HFFc6 (cell line): ENCODE measurements at regions not wholly inside any gene's neighbourhood (a gene's known extent, or its start where the extent isn't known, plus 50 kb on each side); places are given as distances from the start of the nearest gene placed in this dataset.

ENCODE experiments used
- DNase-seq: peaks from one replicate; pipeline ENCODE4 v3.0.0-alpha.2; 2018
- H3K27ac Mint-ChIP-seq: 2 replicates; pipeline ENCODE4 v1.8.0; 2020; ENCODE audit warnings: mild to moderate bottlenecking, mixed read lengths
- H3K27me3 Mint-ChIP-seq: 2 replicates; pipeline ENCODE4 v1.8.0; 2021; ENCODE audit warnings: mild to moderate bottlenecking, moderate library complexity, mixed read lengths; ENCODE audit not compliant: insufficient read depth
- H3K36me3 Mint-ChIP-seq: 2 replicates; pipeline ENCODE4 v1.8.0; 2021; ENCODE audit warnings: low read depth, mixed read lengths
- H3K4me1 Mint-ChIP-seq: 2 replicates; pipeline ENCODE4 v1.8.0; 2020; ENCODE audit warnings: low read depth, mixed read lengths
- H3K4me3 Mint-ChIP-seq: 2 replicates; pipeline ENCODE4 v1.8.0; 2020; ENCODE audit warnings: mild to moderate bottlenecking, moderate library complexity, mixed read lengths
- H3K9me3 Mint-ChIP-seq: 2 replicates; pipeline ENCODE4 v1.8.0; 2020; ENCODE audit warnings: mild to moderate bottlenecking, mixed read lengths
- CTCF ChIP-seq: fragments of 200-600 bp; sonication (generic); IDR thresholded peaks from 2 replicates; pipeline ENCODE4 v1.5.0; 2021; ENCODE audit warnings: antibody characterized with exemption, mild to moderate bottlenecking

DNA sequence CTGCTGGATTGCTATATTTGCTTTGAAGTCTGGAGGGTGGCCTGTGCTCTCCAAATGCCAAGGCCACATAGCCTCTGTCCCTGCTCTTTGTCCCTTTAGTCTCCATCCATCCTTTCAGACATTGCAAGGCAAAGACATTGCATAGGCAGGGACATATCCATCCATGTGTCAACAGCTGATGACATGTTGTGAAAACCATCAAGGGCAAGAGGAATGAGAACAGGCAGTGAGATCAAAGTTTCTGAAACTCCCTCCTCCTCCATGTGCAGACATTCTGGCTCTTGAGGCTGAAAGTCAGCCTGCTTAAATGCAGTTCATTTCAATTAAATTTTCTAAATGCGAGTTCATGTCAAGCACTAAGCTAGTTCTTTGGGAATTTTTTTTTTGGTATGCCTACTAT, 135.2 kb upstream of the CTNNB1 start:
- Mint-ChIP-seq H3K36me3 (no peaks in the 10 kb centered on the region), H3K27me3 (no peaks in the 10 kb centered on the region; the same call in 1 of the 2 replicates), H3K4me3 (no peak overlapping the region), H3K27ac (no peak overlapping the region), H3K4me1 (no peaks in the 10 kb centered on the region), H3K9me3 (peaks cover 26% of the 10 kb centered on the region)
- no peak for TF ChIP-seq CTCF
- DNase-seq, result no peak

DNA sequence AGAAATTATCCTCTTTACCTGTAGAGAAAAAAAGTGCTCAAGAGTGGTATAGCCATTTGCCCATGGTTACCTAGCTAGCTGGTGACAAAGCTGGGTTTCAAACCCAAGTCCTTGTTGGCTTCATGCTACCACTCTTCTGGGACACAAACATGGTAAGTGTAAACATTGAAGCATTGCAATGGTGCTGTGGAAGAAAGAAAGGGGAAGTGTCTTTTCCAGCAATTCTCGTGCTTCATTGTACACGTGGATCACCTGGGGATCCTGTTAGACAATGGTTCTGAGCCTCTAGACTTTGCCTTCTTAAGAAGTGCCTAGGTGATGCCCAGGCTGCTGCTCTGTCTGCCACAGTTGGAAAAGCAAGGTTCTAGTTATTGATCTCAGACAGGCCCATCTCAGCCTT, 134.8 kb upstream of the CTNNB1 start:
- H3K27me3 Mint-ChIP-seq, result no peaks in the 10 kb centered on the region; the same call in 1 of the 2 replicates
- H3K4me1 Mint-ChIP-seq, result no peaks in the 10 kb centered on the region
- DNase-seq, result no peak
- H3K9me3 Mint-ChIP-seq, result peaks cover 26% of the 10 kb centered on the region
- no peaks in the 10 kb centered on the region for H3K36me3 Mint-ChIP-seq
- no peak for TF ChIP-seq CTCF
- H3K4me3 Mint-ChIP-seq, result no peak overlapping the region
- H3K27ac Mint-ChIP-seq, result no peak overlapping the region

DNA sequence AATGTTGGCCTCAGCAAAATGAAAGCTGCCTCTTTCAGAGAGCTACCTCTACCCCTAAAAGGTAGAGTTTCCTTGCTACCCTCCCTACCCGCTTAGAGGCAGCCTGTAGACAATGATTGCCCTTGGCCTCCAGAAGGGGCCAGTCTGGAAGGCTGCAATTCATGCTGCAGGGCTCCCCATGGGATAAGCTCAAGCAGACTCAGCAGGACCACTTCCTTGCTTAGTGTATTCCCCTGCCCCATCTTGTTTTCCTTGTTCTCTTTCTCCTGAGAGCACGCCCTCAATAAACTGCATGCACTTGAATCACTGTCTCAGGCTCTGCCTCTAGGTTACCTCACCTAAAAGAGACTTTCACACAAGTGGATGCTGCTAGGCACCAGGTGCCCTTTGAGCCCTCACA, 134.0 kb upstream of the CTNNB1 start:
- no peak overlapping the region for H3K27ac Mint-ChIP-seq
- no peaks in the 10 kb centered on the region for H3K36me3 Mint-ChIP-seq
- H3K4me1 Mint-ChIP-seq, result no peaks in the 10 kb centered on the region
- H3K4me3 Mint-ChIP-seq, result no peak overlapping the region
- H3K9me3 Mint-ChIP-seq, result peaks cover 26% of the 10 kb centered on the region
- no peak for DNase-seq
- no peaks in the 10 kb centered on the region; the same call in 1 of the 2 replicates for H3K27me3 Mint-ChIP-seq
- TF ChIP-seq CTCF, result no peak

GRCh38 chr3:41073190-41073589, 126.1 kb upstream of the CTNNB1 start:
- H3K4me1 Mint-ChIP-seq, result no peaks in the 10 kb centered on the region
- H3K4me3 Mint-ChIP-seq, result no peak overlapping the region
- no peak for DNase-seq
- peaks cover 31% of the 10 kb centered on the region for H3K9me3 Mint-ChIP-seq
- H3K27me3 Mint-ChIP-seq, result no peaks in the 10 kb centered on the region
- no peak overlapping the region for H3K27ac Mint-ChIP-seq
- H3K36me3 Mint-ChIP-seq, result no peaks in the 10 kb centered on the region
- no peak for TF ChIP-seq CTCF

- Mint-ChIP-seq H3K4me3 (no peak overlapping the region), H3K27ac (no peak overlapping the region), H3K9me3 (peaks cover 40% of the 10 kb centered on the region), H3K27me3 (peaks cover 1% of the 10 kb centered on the region; the same call in 1 of the 2 replicates), H3K4me1 (no peaks in the 10 kb centered on the region), H3K36me3 (no peaks in the 10 kb centered on the region)
- TF ChIP-seq CTCF, result no peak
- DNase-seq, result no peak
Observed at GRCh38 chr3:41075975-41076374, 123.3 kb upstream of the CTNNB1 start.

DNA sequence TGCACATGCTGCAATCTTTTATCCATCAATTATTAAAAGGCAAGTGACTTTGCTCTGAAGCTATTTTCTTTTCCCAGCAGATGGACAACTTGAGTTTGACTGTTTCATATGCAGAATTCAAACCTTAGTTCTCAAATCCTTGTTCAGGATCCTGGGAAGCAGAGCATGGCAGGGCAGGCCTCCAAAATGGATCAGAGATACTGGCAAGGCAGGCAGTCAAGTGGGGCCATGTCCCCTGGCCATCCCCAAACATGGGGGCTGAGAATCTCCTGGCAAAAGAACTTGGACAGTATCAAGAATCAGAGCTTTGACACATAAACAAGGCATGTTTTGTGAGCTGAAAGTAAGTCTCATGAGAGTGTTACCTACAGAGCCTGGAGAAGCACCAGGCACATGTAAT, 122.9 kb upstream of the CTNNB1 start:
- Mint-ChIP-seq H3K27ac (no peak overlapping the region), H3K9me3 (peaks cover 40% of the 10 kb centered on the region), H3K36me3 (no peaks in the 10 kb centered on the region), H3K27me3 (peaks cover 1% of the 10 kb centered on the region; the same call in 1 of the 2 replicates), H3K4me1 (no peaks in the 10 kb centered on the region), H3K4me3 (no peak overlapping the region)
- no peak for TF ChIP-seq CTCF
- no peak for DNase-seq
